ENCODE measurements at regions not wholly inside any gene's neighbourhood (a gene's known extent, or its start where the extent isn't known, plus 50 kb on each side); places are given as distances from the start of the nearest gene placed in this dataset.

DNA sequence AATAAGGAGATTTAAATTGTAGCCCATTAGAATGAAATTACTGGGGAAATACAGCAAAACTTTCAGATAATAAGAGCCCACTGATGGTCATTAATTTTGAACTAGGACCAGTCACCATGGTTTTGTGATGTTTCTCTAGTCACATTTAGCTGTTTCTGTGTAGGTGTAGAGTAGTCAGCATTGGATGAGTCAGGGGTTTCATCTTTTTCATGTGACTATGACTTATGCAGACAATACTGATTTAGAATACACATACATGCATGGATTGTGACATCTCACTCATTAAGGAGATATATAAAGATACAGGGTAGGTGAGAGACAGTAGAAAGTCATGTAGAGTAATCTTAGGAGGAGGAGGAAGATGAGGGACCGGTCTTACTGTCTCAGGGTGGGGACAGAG is 1192.7 kb downstream of the KCNT2 start:
- H3K36me3 ChIP-seq (ENCODE audit: control insufficient read depth, insufficient read depth, low read length), result no peaks in the 10 kb centered on the region
- H3K9me3 ChIP-seq (ENCODE audit: control insufficient read depth, insufficient read depth, low read length), result no peaks in the 10 kb centered on the region
- no peaks in the 10 kb centered on the region for H3K27me3 ChIP-seq (ENCODE audit: control insufficient read depth, insufficient read depth, low read length)
- no peak overlapping the region for H3K4me3 ChIP-seq (ENCODE audit: low read length)
- H3K27ac ChIP-seq (ENCODE audit: low read length), result no peak overlapping the region
- whole genome bisulfite sequencing (ENCODE audit: insufficient coverage, insufficient read length), result no CpG with 5 or more reads among the region's 1 CpG
- DNase-seq (ENCODE audit: low read depth, low spot score), result no peak
- H3K4me1 ChIP-seq (ENCODE audit: control insufficient read depth, insufficient read depth, low read length), result no peaks in the 10 kb centered on the region

DNA sequence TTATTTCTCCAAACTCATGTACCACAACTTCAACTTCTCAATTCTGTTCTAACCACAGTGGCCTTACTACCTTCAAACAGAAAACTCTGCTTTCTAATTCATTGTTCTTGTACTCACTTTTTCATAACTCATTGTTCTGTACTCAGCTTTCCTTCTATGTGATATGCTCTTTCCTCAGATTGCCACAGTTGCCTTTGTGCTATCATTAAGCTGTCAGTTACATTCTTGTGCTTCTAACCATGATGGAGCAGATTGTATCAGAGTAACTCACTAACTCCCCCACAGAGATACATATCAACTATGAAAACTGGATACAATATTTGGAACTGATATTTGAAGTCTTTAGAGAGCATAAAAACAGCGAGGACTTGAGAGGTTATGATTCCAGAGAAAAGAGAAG is 1213.7 kb downstream of the KCNT2 start:
- H3K9me3 ChIP-seq (ENCODE audit: control insufficient read depth, insufficient read depth, low read length), result no peaks in the 10 kb centered on the region
- no peaks in the 10 kb centered on the region for H3K27me3 ChIP-seq (ENCODE audit: control insufficient read depth, insufficient read depth, low read length)
- no peaks in the 10 kb centered on the region for H3K4me1 ChIP-seq (ENCODE audit: control insufficient read depth, insufficient read depth, low read length)
- H3K27ac ChIP-seq (ENCODE audit: low read length), result no peak overlapping the region
- no peaks in the 10 kb centered on the region for H3K36me3 ChIP-seq (ENCODE audit: control insufficient read depth, insufficient read depth, low read length)
- no peak for DNase-seq (ENCODE audit: low read depth, low spot score)
- no CpG with 5 or more reads among the region's 1 CpG for WGBS (ENCODE audit: insufficient coverage, insufficient read length)
- no peak overlapping the region for H3K4me3 ChIP-seq (ENCODE audit: low read length)

GRCh38 chr1:195376190-195376589 is 1232.0 kb downstream of the KCNT2 start:
- Histone ChIP-seq H3K36me3 (ENCODE audit: control insufficient read depth, insufficient read depth, low read length) (no peaks in the 10 kb centered on the region), H3K4me3 (ENCODE audit: low read length) (no peak overlapping the region), H3K27ac (ENCODE audit: low read length) (no peak overlapping the region), H3K9me3 (ENCODE audit: control insufficient read depth, insufficient read depth, low read length) (no peaks in the 10 kb centered on the region), H3K27me3 (ENCODE audit: control insufficient read depth, insufficient read depth, low read length) (no peaks in the 10 kb centered on the region), H3K4me1 (ENCODE audit: control insufficient read depth, insufficient read depth, low read length) (no peaks in the 10 kb centered on the region)
- no peak for DNase-seq (ENCODE audit: low read depth, low spot score)

GRCh38 chr1:195373856-195374255 is 1234.4 kb downstream of the KCNT2 start:
- no peaks in the 10 kb centered on the region for H3K36me3 ChIP-seq (ENCODE audit: control insufficient read depth, insufficient read depth, low read length)
- no peak overlapping the region for H3K4me3 ChIP-seq (ENCODE audit: low read length)
- no peaks in the 10 kb centered on the region for H3K4me1 ChIP-seq (ENCODE audit: control insufficient read depth, insufficient read depth, low read length)
- H3K27me3 ChIP-seq (ENCODE audit: control insufficient read depth, insufficient read depth, low read length), result no peaks in the 10 kb centered on the region
- H3K9me3 ChIP-seq (ENCODE audit: control insufficient read depth, insufficient read depth, low read length), result no peaks in the 10 kb centered on the region
- H3K27ac ChIP-seq (ENCODE audit: low read length), result no peak overlapping the region
- no CpG with 5 or more reads among the region's 3 CpGs for WGBS (ENCODE audit: insufficient coverage, insufficient read length)
- DNase-seq (ENCODE audit: low read depth, low spot score), result no peak

GRCh38 chr1:195345149-195345548 is 1263.1 kb downstream of the KCNT2 start:
- no peak overlapping the region for H3K27ac ChIP-seq (ENCODE audit: low read length)
- H3K9me3 ChIP-seq (ENCODE audit: control insufficient read depth, insufficient read depth, low read length), result no peaks in the 10 kb centered on the region
- H3K36me3 ChIP-seq (ENCODE audit: control insufficient read depth, insufficient read depth, low read length), result no peaks in the 10 kb centered on the region
- H3K4me3 ChIP-seq (ENCODE audit: low read length), result no peak overlapping the region
- no CpG with 5 or more reads among the region's 8 CpGs for WGBS (ENCODE audit: insufficient coverage, insufficient read length)
- no peaks in the 10 kb centered on the region for H3K27me3 ChIP-seq (ENCODE audit: control insufficient read depth, insufficient read depth, low read length)
- peak; percentile 48 for DNase-seq (ENCODE audit: low read depth, low spot score)
- peaks cover 2% of the 10 kb centered on the region; the same call in 1 of the 2 replicates for H3K4me1 ChIP-seq (ENCODE audit: control insufficient read depth, insufficient read depth, low read length)

- H3K9me3 ChIP-seq (ENCODE audit: control insufficient read depth, insufficient read depth, low read length), result no peaks in the 10 kb centered on the region
- H3K4me3 ChIP-seq (ENCODE audit: low read length), result no peak overlapping the region
- H3K27ac ChIP-seq (ENCODE audit: low read length), result no peak overlapping the region
- no peak for DNase-seq (ENCODE audit: low read depth, low spot score)
- peaks cover 5% of the 10 kb centered on the region; the same call in 1 of the 2 replicates for H3K4me1 ChIP-seq (ENCODE audit: control insufficient read depth, insufficient read depth, low read length)
- no peaks in the 10 kb centered on the region for H3K36me3 ChIP-seq (ENCODE audit: control insufficient read depth, insufficient read depth, low read length)
- no peaks in the 10 kb centered on the region for H3K27me3 ChIP-seq (ENCODE audit: control insufficient read depth, insufficient read depth, low read length)
These were observed 1270.6 kb downstream of the KCNT2 start for GRCh38 chr1:195337646-195338045.

- no peak overlapping the region for H3K27ac ChIP-seq (ENCODE audit: low read length)
- no peak for DNase-seq (ENCODE audit: low read depth, low spot score)
- no peak overlapping the region for H3K4me3 ChIP-seq (ENCODE audit: low read length)
- H3K4me1 ChIP-seq (ENCODE audit: control insufficient read depth, insufficient read depth, low read length), result peaks cover 5% of the 10 kb centered on the region; the same call in 1 of the 2 replicates
- H3K9me3 ChIP-seq (ENCODE audit: control insufficient read depth, insufficient read depth, low read length), result no peaks in the 10 kb centered on the region
- no peaks in the 10 kb centered on the region for H3K36me3 ChIP-seq (ENCODE audit: control insufficient read depth, insufficient read depth, low read length)
- no CpG with 5 or more reads among the region's 1 CpG for WGBS (ENCODE audit: insufficient coverage, insufficient read length)
- no peaks in the 10 kb centered on the region for H3K27me3 ChIP-seq (ENCODE audit: control insufficient read depth, insufficient read depth, low read length)
These were observed 1271.4 kb downstream of the KCNT2 start for GRCh38 chr1:195336812-195337211.

GRCh38 chr1:195335541-195335940 is 1272.7 kb downstream of the KCNT2 start:
- no peaks in the 10 kb centered on the region for H3K27me3 ChIP-seq (ENCODE audit: control insufficient read depth, insufficient read depth, low read length)
- H3K27ac ChIP-seq (ENCODE audit: low read length), result no peak overlapping the region
- H3K36me3 ChIP-seq (ENCODE audit: control insufficient read depth, insufficient read depth, low read length), result no peaks in the 10 kb centered on the region
- H3K9me3 ChIP-seq (ENCODE audit: control insufficient read depth, insufficient read depth, low read length), result no peaks in the 10 kb centered on the region
- H3K4me1 ChIP-seq (ENCODE audit: control insufficient read depth, insufficient read depth, low read length), result peaks cover 4% of the 10 kb centered on the region; the same call in 1 of the 2 replicates
- WGBS (ENCODE audit: insufficient coverage, insufficient read length), result no CpG with 5 or more reads among the region's 4 CpGs
- no peak overlapping the region for H3K4me3 ChIP-seq (ENCODE audit: low read length)
- DNase-seq (ENCODE audit: low read depth, low spot score), result no peak

GRCh38 chr1:195332102-195332501 is 1276.1 kb downstream of the KCNT2 start:
- WGBS (ENCODE audit: insufficient coverage, insufficient read length), result no CpG with 5 or more reads among the region's 1 CpG

GRCh38 chr1:195328681-195329080 is 1279.6 kb downstream of the KCNT2 start:
- Histone ChIP-seq H3K9me3 (ENCODE audit: control insufficient read depth, insufficient read depth, low read length) (no peaks in the 10 kb centered on the region), H3K27ac (ENCODE audit: low read length) (no peak overlapping the region)
- no peak for DNase-seq (ENCODE audit: low read depth, low spot score)

More at GRCh38 chr1:195332102-195332501, 1276.1 kb downstream of the KCNT2 start:
- H3K4me3 ChIP-seq (ENCODE audit: low read length), result no peak overlapping the region
- H3K4me1 ChIP-seq (ENCODE audit: control insufficient read depth, insufficient read depth, low read length), result peaks cover 4% of the 10 kb centered on the region; the same call in 1 of the 2 replicates
- no peaks in the 10 kb centered on the region for H3K36me3 ChIP-seq (ENCODE audit: control insufficient read depth, insufficient read depth, low read length)
- no peaks in the 10 kb centered on the region for H3K9me3 ChIP-seq (ENCODE audit: control insufficient read depth, insufficient read depth, low read length)
- no peak overlapping the region for H3K27ac ChIP-seq (ENCODE audit: low read length)
- H3K27me3 ChIP-seq (ENCODE audit: control insufficient read depth, insufficient read depth, low read length), result no peaks in the 10 kb centered on the region
- DNase-seq (ENCODE audit: low read depth, low spot score), result no peak

DNA sequence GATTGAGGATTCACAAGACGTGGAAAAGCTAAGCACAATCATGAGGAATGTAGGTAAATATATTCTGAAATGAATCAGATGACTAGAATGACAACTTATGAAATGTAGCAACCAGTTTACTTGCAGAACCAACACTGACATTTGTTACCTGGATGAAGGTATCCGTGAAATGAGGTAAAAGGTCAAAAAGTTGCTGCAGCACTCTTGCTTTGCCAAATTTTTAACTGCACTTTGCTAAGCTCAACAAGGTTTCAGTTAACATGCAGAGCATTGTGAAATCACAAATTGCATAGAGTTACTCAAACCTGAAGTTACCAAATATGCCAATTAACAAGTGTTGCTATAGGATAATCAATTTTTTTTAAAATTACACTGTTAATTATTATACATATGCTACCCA is 1280.1 kb downstream of the KCNT2 start:
- no peak overlapping the region for H3K4me3 ChIP-seq (ENCODE audit: low read length)
- WGBS (ENCODE audit: insufficient coverage, insufficient read length), result no CpG with 5 or more reads among the region's 2 CpGs
- H3K27ac ChIP-seq (ENCODE audit: low read length), result no peak overlapping the region
- H3K36me3 ChIP-seq (ENCODE audit: control insufficient read depth, insufficient read depth, low read length), result no peaks in the 10 kb centered on the region
- no peaks in the 10 kb centered on the region for H3K27me3 ChIP-seq (ENCODE audit: control insufficient read depth, insufficient read depth, low read length)
- no peaks in the 10 kb centered on the region; the same call in 1 of the 2 replicates for H3K4me1 ChIP-seq (ENCODE audit: control insufficient read depth, insufficient read depth, low read length)
- H3K9me3 ChIP-seq (ENCODE audit: control insufficient read depth, insufficient read depth, low read length), result no peaks in the 10 kb centered on the region
- no peak for DNase-seq (ENCODE audit: low read depth, low spot score)

More at GRCh38 chr1:195328681-195329080, 1279.6 kb downstream of the KCNT2 start:
- WGBS (ENCODE audit: insufficient coverage, insufficient read length), result no CpG with 5 or more reads among the region's 2 CpGs
- Histone ChIP-seq H3K4me1 (ENCODE audit: control insufficient read depth, insufficient read depth, low read length) (no peaks in the 10 kb centered on the region; the same call in 1 of the 2 replicates), H3K4me3 (ENCODE audit: low read length) (no peak overlapping the region), H3K27me3 (ENCODE audit: control insufficient read depth, insufficient read depth, low read length) (no peaks in the 10 kb centered on the region), H3K36me3 (ENCODE audit: control insufficient read depth, insufficient read depth, low read length) (no peaks in the 10 kb centered on the region)

All from iPS DF 6.9 (cell line).